ENCODE measurements at regions not wholly inside any gene's neighbourhood (a gene's known extent, or its start where the extent isn't known, plus 50 kb on each side); places are given as distances from the start of the nearest gene placed in this dataset.

GRCh38 chr18:62442391-62442790, 80.4 kb upstream of the ZCCHC2 start:
- FAIRE-seq (no peak), DNase-seq (ENCODE audit: insufficient read length, low spot score) (no peak)
- TF ChIP-seq CTCF (IDR thresholded peaks at IDR 0.05; ENCODE audit: insufficient read depth, missing control alignments): no peak

- no peak for TF ChIP-seq CTCF (IDR thresholded peaks at IDR 0.05; ENCODE audit: insufficient read depth, missing control alignments)
- DNase-seq (ENCODE audit: insufficient read length, low spot score) (no peak), FAIRE-seq (peak; percentile 90)
These were observed 77.4 kb upstream of the ZCCHC2 start for GRCh38 chr18:62445386-62445917.

- FAIRE-seq (peak; percentile 53), DNase-seq (ENCODE audit: insufficient read length, low spot score) (no peak)
- TF ChIP-seq CTCF (IDR thresholded peaks at IDR 0.05; ENCODE audit: insufficient read depth, missing control alignments): no peak
These were observed 76.3 kb upstream of the ZCCHC2 start for GRCh38 chr18:62446511-62446910.

- FAIRE-seq: peak; percentile 25
- TF ChIP-seq CTCF (IDR thresholded peaks at IDR 0.05; ENCODE audit: insufficient read depth, missing control alignments): no peak
- no peak for DNase-seq (ENCODE audit: insufficient read length, low spot score)
These were observed 75.2 kb upstream of the ZCCHC2 start for GRCh38 chr18:62447652-62448051.

GRCh38 chr18:62448426-62448825, 74.4 kb upstream of the ZCCHC2 start:
- DNase-seq (ENCODE audit: insufficient read length, low spot score) (no peak), FAIRE-seq (peak; percentile 38)
- no peak for TF ChIP-seq CTCF (IDR thresholded peaks at IDR 0.05; ENCODE audit: insufficient read depth, missing control alignments)

GRCh38 chr18:62449490-62450104, 73.2 kb upstream of the ZCCHC2 start:
- FAIRE-seq (no peak), DNase-seq (ENCODE audit: insufficient read length, low spot score) (no peak)
- no peak for TF ChIP-seq CTCF (IDR thresholded peaks at IDR 0.05; ENCODE audit: insufficient read depth, missing control alignments)

- FAIRE-seq (no peak), DNase-seq (ENCODE audit: insufficient read length, low spot score) (no peak)
- no peak for TF ChIP-seq CTCF (IDR thresholded peaks at IDR 0.05; ENCODE audit: insufficient read depth, missing control alignments)
These were observed 72.7 kb upstream of the ZCCHC2 start for GRCh38 chr18:62450175-62450545.

Measured in D721Med (cell line).